Fibroblast of skin of abdomen (primary cell): ENCODE measurements at regions not wholly inside any gene's neighbourhood (a gene's known extent, or its start where the extent isn't known, plus 50 kb on each side); places are given as distances from the start of the nearest gene placed in this dataset.

ENCODE experiments used
- DNase-seq: peaks from one replicate; pipeline ENCODE4 v3.0.0-alpha.2; 2013

GRCh38 chr1:83718338-83718737, 280.6 kb downstream of the TTLL7 start:
- no peak for DNase-seq

GRCh38 chr1:83717785-83718184, 281.1 kb downstream of the TTLL7 start:
- no peak for DNase-seq

GRCh38 chr1:83716641-83717040, 282.3 kb downstream of the TTLL7 start:
- peak; percentile 26 for DNase-seq

GRCh38 chr1:83715550-83715949, 283.4 kb downstream of the TTLL7 start:
- no peak for DNase-seq

- no peak for DNase-seq
Measured at GRCh38 chr1:83709662-83710061, 289.3 kb downstream of the TTLL7 start.

- DNase-seq, result no peak
Measured at GRCh38 chr1:83706354-83706938, 292.5 kb downstream of the TTLL7 start.

- DNase-seq, result peak; percentile 40
Measured at GRCh38 chr1:83705091-83705490, 293.8 kb downstream of the TTLL7 start.

- DNase-seq, result no peak
Measured at GRCh38 chr1:83704350-83704749, 294.6 kb downstream of the TTLL7 start.

GRCh38 chr1:83702356-83702755, 296.6 kb downstream of the TTLL7 start:
- DNase-seq, result no peak

- no peak for DNase-seq
Measured at GRCh38 chr1:83701355-83701754, 297.6 kb downstream of the TTLL7 start.

GRCh38 chr1:83698644-83699043, 300.3 kb downstream of the TTLL7 start:
- DNase-seq, result no peak

- peak; percentile 58 for DNase-seq
Measured at GRCh38 chr1:83697961-83698360, 301.0 kb downstream of the TTLL7 start.

GRCh38 chr1:83697220-83697619, 301.7 kb downstream of the TTLL7 start:
- DNase-seq, result no peak

- no peak for DNase-seq
Measured at GRCh38 chr1:83694449-83694848, 304.5 kb downstream of the TTLL7 start.

- peak; percentile 58 for DNase-seq
Measured at GRCh38 chr1:83693427-83694126, 305.4 kb downstream of the TTLL7 start.

- peak; percentile 35 for DNase-seq
Measured at GRCh38 chr1:83692524-83693381, 306.2 kb downstream of the TTLL7 start.

- DNase-seq, result no peak
Measured at GRCh38 chr1:83691953-83692500, 306.9 kb downstream of the TTLL7 start.

- peak; percentile 63 for DNase-seq
Measured at GRCh38 chr1:83689921-83690868, 308.7 kb downstream of the TTLL7 start.

GRCh38 chr1:83682132-83682531, 316.8 kb downstream of the TTLL7 start:
- no peak for DNase-seq

GRCh38 chr1:83676106-83676505, 322.8 kb downstream of the TTLL7 start:
- DNase-seq, result peak; percentile 40

- peak; percentile 61 for DNase-seq
Measured at GRCh38 chr1:83673312-83673711, 325.6 kb downstream of the TTLL7 start.

GRCh38 chr1:83671586-83671985, 327.3 kb downstream of the TTLL7 start:
- DNase-seq, result no peak
